HK-2 (cell line): ENCODE measurements at regions not wholly inside any gene's neighbourhood (a gene's known extent, or its start where the extent isn't known, plus 50 kb on each side); places are given as distances from the start of the nearest gene placed in this dataset.

Source experiments
- DNase-seq: peaks from one replicate; pipeline ENCODE4 v3.0.0-alpha.2; 2018; ENCODE audit not compliant: unreplicated experiment

GRCh38 chr5:96035796-96036195 lies 74.1 kb upstream of the ELL2 start:
- no peak for DNase-seq

GRCh38 chr5:96033116-96033515 lies 71.5 kb upstream of the ELL2 start:
- no peak for DNase-seq

GRCh38 chr5:96031811-96032261 lies 70.2 kb upstream of the ELL2 start:
- DNase-seq = no peak

GRCh38 chr5:96031180-96031579 lies 69.5 kb upstream of the ELL2 start:
- no peak for DNase-seq

GRCh38 chr5:96026406-96027041 lies 64.9 kb upstream of the ELL2 start:
- DNase-seq = no peak

GRCh38 chr5:96024683-96025475 lies 63.2 kb upstream of the ELL2 start:
- no peak for DNase-seq

- no peak for DNase-seq
Observed at GRCh38 chr5:96023518-96023917, 61.9 kb upstream of the ELL2 start.

- no peak for DNase-seq
Observed at GRCh38 chr5:96022971-96023370, 61.3 kb upstream of the ELL2 start.

GRCh38 chr5:96017951-96018350 lies 56.3 kb upstream of the ELL2 start:
- no peak for DNase-seq

GRCh38 chr5:96016216-96016615 lies 54.6 kb upstream of the ELL2 start:
- no peak for DNase-seq

- DNase-seq = no peak
Observed at GRCh38 chr5:96015709-96016108, 54.1 kb upstream of the ELL2 start.

GRCh38 chr5:96014395-96014794 lies 52.7 kb upstream of the ELL2 start:
- DNase-seq = no peak

- no peak for DNase-seq
Observed at GRCh38 chr5:96013254-96013653, 51.6 kb upstream of the ELL2 start.

- no peak for DNase-seq
Observed at GRCh38 chr5:96012399-96012798, 50.7 kb upstream of the ELL2 start.
